Adrenal gland (tissue), 5 donors: ENCODE measurements at regions not wholly inside any gene's neighbourhood (a gene's known extent, or its start where the extent isn't known, plus 50 kb on each side); places are given as distances from the start of the nearest gene placed in this dataset.

Experiments
- CTCF ChIP-seq, 6 experiments: fragments of 450-650 bp in 4 of 6; fragments of 200-600 bp in 2 of 6; sonication (generic) in 1 of 6; IDR thresholded peaks; 1 replicate in 5 of 6; 2 replicates in 1 of 6; pipeline versions ENCODE4 v1.5.1 to v1.8.0; 2016 to 2021; ENCODE audit warnings: antibody characterized with exemption in 6 of 6, mild to moderate bottlenecking in 2 of 6, moderate library complexity in 1 of 6
- POLR2A ChIP-seq, 2 donors: fragments of 450-650 bp; IDR thresholded peaks; one replicate each; pipeline ENCODE4 v1.6.1; 2017; ENCODE audit warnings: antibody characterized with exemption in 2 of 2, mild to moderate bottlenecking in 2 of 2, moderate library complexity in 1 of 2
- donor health status: DM: no; HTN: no; CAD: no.

GRCh38 chr7:34277016-34277802, 371.9 kb downstream of the BMPER start:
- TF ChIP-seq CTCF (IDR thresholded peaks at IDR 0.05) (no peak), POLR2A (IDR thresholded peaks at IDR 0.05) (no peak)
